Fibroblast of mammary gland (primary cell): ENCODE measurements at regions not wholly inside any gene's neighbourhood (a gene's known extent, or its start where the extent isn't known, plus 50 kb on each side); places are given as distances from the start of the nearest gene placed in this dataset.
A peak's percentile ranks its signal among the peaks of the same experiment; 100 is the strongest.

Experiments used
- DNase-seq: peaks from one replicate; pipeline ENCODE4 v3.0.0-alpha.2; 2010; ENCODE audit warnings: low read depth
- H3K4me3 ChIP-seq: 2 replicates; pipeline ENCODE4 v1.5.1; 2011; ENCODE audit warnings: low read depth, mild to moderate bottlenecking, low read length, moderate library complexity; ENCODE audit not compliant: control insufficient read depth
- TF ChIP-seq, protein P1 (sequence below): conservative IDR thresholded peaks from 2 replicates; pipeline ENCODE4 v1.5.1; 2011; ENCODE audit warnings: low read depth, low read length, inconsistent platforms; ENCODE audit not compliant: control insufficient read depth, insufficient read depth

GRCh38 chr2:2579814-2580213 lies 248.7 kb upstream of the MYT1L start:
- no peak for DNase-seq
- TF ChIP-seq, protein P1, sequence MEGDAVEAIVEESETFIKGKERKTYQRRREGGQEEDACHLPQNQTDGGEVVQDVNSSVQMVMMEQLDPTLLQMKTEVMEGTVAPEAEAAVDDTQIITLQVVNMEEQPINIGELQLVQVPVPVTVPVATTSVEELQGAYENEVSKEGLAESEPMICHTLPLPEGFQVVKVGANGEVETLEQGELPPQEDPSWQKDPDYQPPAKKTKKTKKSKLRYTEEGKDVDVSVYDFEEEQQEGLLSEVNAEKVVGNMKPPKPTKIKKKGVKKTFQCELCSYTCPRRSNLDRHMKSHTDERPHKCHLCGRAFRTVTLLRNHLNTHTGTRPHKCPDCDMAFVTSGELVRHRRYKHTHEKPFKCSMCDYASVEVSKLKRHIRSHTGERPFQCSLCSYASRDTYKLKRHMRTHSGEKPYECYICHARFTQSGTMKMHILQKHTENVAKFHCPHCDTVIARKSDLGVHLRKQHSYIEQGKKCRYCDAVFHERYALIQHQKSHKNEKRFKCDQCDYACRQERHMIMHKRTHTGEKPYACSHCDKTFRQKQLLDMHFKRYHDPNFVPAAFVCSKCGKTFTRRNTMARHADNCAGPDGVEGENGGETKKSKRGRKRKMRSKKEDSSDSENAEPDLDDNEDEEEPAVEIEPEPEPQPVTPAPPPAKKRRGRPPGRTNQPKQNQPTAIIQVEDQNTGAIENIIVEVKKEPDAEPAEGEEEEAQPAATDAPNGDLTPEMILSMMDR: no peak
- H3K4me3 ChIP-seq: no peak overlapping the region

- TF ChIP-seq, protein P1: no peak
- no peak for DNase-seq
Observed at GRCh38 chr2:2577407-2577831, 246.3 kb upstream of the MYT1L start.

DNA sequence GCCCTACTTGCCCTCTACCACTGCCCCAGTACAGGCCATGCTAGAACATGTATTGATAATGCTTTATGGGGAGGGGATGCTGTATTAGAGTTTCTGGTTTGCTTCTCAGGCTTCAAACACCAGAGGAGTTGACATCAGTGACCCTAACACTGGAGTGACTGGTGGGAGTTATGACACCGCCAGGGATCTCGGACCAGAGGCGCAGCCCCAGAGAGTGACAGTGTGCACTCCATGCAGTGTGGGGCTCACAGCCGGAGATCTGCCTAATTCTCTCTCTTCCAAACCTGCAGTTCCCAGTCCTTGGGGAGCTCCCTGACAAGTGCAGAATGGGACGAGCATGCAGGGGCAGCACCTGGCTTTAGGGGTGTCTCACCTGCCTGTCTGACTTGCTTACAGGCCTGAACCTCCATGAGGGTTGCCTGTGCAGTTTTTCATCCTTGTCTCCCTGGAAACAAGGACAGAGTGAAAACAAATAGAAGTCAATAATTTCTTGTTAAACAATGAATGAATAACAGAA lies 244.9 kb upstream of the MYT1L start:
- TF ChIP-seq, protein P1: no peak
- H3K4me3 ChIP-seq: no peak overlapping the region

More at GRCh38 chr2:2577407-2577831, 246.3 kb upstream of the MYT1L start:
- no peak overlapping the region for H3K4me3 ChIP-seq

GRCh38 chr2:2575181-2575577 lies 244.1 kb upstream of the MYT1L start:
- no peak overlapping the region for H3K4me3 ChIP-seq
- TF ChIP-seq, protein P1: no peak
- no peak for DNase-seq

More for the DNA sequence above, 244.9 kb upstream of the MYT1L start:
- no peak for DNase-seq

DNA sequence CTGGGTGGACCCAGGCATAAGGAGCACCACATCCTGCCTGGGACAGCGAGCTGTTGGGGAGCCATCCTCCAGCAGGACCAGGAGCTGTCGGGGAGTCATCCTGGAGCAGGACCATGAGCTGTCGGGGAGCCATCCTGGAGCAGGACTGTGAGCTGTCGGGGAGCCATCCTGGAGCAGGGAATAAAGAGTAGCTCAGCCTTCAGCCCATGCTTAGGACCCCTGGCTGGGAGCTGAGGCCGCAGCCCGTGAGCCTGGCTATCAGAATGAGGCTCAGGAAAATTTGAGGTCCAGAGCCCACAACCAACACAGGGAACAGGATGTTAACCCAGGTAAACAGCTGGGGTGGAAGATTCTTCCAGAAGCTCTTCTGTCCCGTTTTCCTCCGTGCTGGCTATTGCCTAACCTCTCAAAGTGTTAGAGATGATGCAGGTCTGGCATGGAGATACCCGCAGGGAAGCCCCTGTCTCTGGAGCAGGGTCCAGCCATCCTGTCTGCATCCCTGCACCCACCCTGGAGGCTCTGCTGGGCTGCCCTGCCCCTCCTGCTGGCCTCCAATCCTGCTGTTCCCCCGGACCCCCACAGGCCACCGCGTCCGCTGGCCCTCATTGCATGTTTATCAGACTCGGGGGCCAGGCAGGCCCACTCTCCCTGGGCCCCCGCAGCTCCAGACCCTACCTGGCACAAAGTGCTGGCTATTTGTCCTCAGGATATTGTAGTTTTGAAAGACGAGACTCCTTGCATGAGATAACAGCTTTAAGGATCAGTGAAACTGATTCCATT lies 243.5 kb upstream of the MYT1L start:
- H3K4me3 ChIP-seq: no peak overlapping the region
- DNase-seq: no peak
- TF ChIP-seq, protein P1: no peak

DNA sequence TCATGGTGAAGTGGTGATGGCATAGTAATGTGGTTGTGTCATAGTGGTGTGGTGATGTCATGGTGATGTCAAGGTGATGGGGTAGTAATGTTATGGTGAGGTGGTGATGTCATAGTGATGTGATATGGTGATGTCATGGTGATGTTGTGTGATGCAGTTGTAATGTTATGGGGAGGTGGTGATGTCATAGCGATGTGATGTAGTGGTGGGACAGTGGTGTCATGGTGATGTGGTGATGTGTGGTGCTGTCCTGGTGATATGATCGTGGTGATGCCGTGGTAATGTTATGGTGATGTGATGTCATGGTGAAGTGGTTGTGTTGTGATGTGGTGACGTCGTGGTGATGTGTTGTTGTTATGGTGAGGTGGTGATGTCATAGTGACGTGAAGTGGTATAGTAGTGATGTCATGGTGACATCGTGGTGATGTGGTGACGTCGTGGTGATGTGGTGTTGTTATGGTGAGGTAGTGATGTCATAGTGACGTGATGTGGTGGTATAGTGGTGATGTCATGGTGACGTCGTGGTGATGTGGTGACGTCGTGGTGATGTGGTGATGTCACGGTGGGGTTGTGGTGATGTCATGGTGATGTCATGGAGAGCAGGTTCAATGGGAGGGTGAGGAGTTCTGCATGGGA lies 242.7 kb upstream of the MYT1L start:
- no peak overlapping the region for H3K4me3 ChIP-seq
- TF ChIP-seq, protein P1: no peak
- peak; percentile 11 for DNase-seq
